Peyer's patch (tissue), 4 donors: ENCODE measurements at regions not wholly inside any gene's neighbourhood (a gene's known extent, or its start where the extent isn't known, plus 50 kb on each side); places are given as distances from the start of the nearest gene placed in this dataset.

Experiments used
- POLR2A ChIP-seq, 2 donors: fragments of 450-650 bp; IDR thresholded peaks; one replicate each; pipeline ENCODE4 v1.5.1; 2017; ENCODE audit warnings: antibody characterized with exemption in 2 of 2, mild to moderate bottlenecking in 2 of 2, moderate library complexity in 2 of 2
- TF ChIP-seq, protein P1 (sequence below), 6 experiments: fragments of 450-650 bp in 4 of 6; fragments of 200-600 bp in 2 of 6; sonication (generic) in 1 of 6; IDR thresholded peaks; one replicate each; pipeline ENCODE4 v1.5.1; 2017 to 2019; ENCODE audit warnings: antibody characterized with exemption in 6 of 6, mild to moderate bottlenecking in 3 of 6, moderate library complexity in 1 of 6

DNA sequence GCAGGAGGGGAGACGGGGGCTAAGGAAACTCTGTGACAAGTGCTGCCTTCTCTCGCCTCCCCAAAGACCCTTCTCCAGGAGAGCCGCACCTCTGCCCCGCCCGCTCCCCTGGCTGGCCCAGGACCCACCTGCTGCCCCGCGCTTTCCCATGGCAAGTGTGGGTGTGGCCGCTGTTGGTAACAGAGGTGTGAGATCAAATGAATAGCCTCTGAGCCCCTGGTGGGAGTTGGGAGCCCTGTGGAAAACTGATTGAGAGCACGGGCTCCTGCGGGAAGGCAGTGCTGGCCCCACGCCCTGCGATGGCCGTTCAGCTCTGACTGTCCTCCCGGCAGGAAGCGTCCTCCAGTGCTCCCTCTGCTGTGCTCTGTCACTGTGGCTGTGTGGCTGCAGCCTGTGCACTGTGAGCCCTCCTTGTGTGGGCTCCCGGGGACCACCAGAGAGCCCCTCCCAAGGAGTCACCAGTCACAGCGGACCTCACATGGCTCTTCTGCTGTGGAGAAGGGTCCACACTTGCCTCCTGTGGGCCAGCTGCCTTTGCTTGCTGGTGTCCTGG is 1275.9 kb downstream of the BRD1 start:
- TF ChIP-seq, protein P1, sequence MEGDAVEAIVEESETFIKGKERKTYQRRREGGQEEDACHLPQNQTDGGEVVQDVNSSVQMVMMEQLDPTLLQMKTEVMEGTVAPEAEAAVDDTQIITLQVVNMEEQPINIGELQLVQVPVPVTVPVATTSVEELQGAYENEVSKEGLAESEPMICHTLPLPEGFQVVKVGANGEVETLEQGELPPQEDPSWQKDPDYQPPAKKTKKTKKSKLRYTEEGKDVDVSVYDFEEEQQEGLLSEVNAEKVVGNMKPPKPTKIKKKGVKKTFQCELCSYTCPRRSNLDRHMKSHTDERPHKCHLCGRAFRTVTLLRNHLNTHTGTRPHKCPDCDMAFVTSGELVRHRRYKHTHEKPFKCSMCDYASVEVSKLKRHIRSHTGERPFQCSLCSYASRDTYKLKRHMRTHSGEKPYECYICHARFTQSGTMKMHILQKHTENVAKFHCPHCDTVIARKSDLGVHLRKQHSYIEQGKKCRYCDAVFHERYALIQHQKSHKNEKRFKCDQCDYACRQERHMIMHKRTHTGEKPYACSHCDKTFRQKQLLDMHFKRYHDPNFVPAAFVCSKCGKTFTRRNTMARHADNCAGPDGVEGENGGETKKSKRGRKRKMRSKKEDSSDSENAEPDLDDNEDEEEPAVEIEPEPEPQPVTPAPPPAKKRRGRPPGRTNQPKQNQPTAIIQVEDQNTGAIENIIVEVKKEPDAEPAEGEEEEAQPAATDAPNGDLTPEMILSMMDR (IDR thresholded peaks at IDR 0.05), result no peak
- TF ChIP-seq POLR2A (IDR thresholded peaks at IDR 0.05), result no peak
